CD4-positive, CD25-positive, alpha-beta regulatory T cell (primary cell): ENCODE measurements at regions not wholly inside any gene's neighbourhood (a gene's known extent, or its start where the extent isn't known, plus 50 kb on each side); places are given as distances from the start of the nearest gene placed in this dataset.

Source experiments
- ATAC-seq, 2 donors: fragments of 150-1000 bp; cut with Tn5 transposase; one replicate each; pipeline ENCODE4 v1.10.0; 2021; ENCODE audit warnings: low read depth in 2 of 2, moderate number of reproducible peaks in 2 of 2, moderate library complexity in 1 of 2
- DNase-seq, 3 donors: peaks; one replicate each; pipeline versions ENCODE4 v3.0.0 to v3.0.0-alpha.2; 2012 to 2022; ENCODE audit warnings: mixed read lengths in 1 of 3
- H3K27ac ChIP-seq: one replicate; pipeline ENCODE4 v1.7.0; 2013; ENCODE audit warnings: mild to moderate bottlenecking, low read length; ENCODE audit not compliant: insufficient read depth, poor library complexity, severe bottlenecking
- H3K27me3 ChIP-seq: one replicate; pipeline ENCODE4 v1.7.0; 2013; ENCODE audit warnings: low read length; ENCODE audit not compliant: control insufficient read depth, insufficient read depth
- H3K36me3 ChIP-seq: one replicate; pipeline ENCODE4 v1.7.0; 2013; ENCODE audit warnings: mild to moderate bottlenecking, low read length, moderate library complexity; ENCODE audit not compliant: control insufficient read depth, insufficient read depth
- H3K4me1 ChIP-seq: 2 replicates; pipeline ENCODE4 v1.7.0; 2013; ENCODE audit warnings: mild to moderate bottlenecking, low read length; ENCODE audit not compliant: insufficient read depth, control insufficient read depth, poor library complexity, severe bottlenecking
- H3K4me3 ChIP-seq: one replicate; pipeline ENCODE4 v1.7.0; 2013; ENCODE audit warnings: low read depth, mild to moderate bottlenecking, low read length, moderate library complexity
- H3K9me3 ChIP-seq, 2 experiments: 1 replicate in 1 of 2; 2 replicates in 1 of 2; pipeline ENCODE4 v1.7.0; 2013; ENCODE audit warnings: low read length in 2 of 2, mild to moderate bottlenecking in 1 of 2, moderate library complexity in 1 of 2; ENCODE audit not compliant: control insufficient read depth in 2 of 2
- H3K27ac Mint-ChIP-seq, 3 donors: one replicate each; pipeline ENCODE4 v1.8.0; 2020 to 2022; ENCODE audit warnings: mild to moderate bottlenecking in 3 of 3, mixed read lengths in 3 of 3, moderate library complexity in 2 of 3
- H3K27me3 Mint-ChIP-seq: one replicate; pipeline ENCODE4 v1.8.0; 2022; ENCODE audit warnings: mild to moderate bottlenecking, mixed read lengths
- H3K36me3 Mint-ChIP-seq: one replicate; pipeline ENCODE4 v1.8.0; 2020; ENCODE audit warnings: mixed read lengths
- H3K4me1 Mint-ChIP-seq, 4 donors: one replicate each; pipeline ENCODE4 v1.8.0; 2020 to 2022; ENCODE audit warnings: mixed read lengths in 4 of 4, mild to moderate bottlenecking in 1 of 4
- H3K4me3 Mint-ChIP-seq, 4 donors: one replicate each; pipeline ENCODE4 v1.8.0; 2020 to 2022; ENCODE audit warnings: mild to moderate bottlenecking in 4 of 4, mixed read lengths in 4 of 4, moderate library complexity in 3 of 4
- H3K9me3 Mint-ChIP-seq, 7 donors: one replicate each; pipeline ENCODE4 v1.8.0; 2020 to 2022; ENCODE audit warnings: mixed read lengths in 7 of 7, mild to moderate bottlenecking in 3 of 7, moderate library complexity in 2 of 7

- Histone ChIP-seq H3K27ac (no peak overlapping the region), H3K27me3 (peaks cover 2% of the 10 kb centered on the region), H3K9me3 (no peaks in the 10 kb centered on the region), H3K36me3 (no peaks in the 10 kb centered on the region), H3K4me1 (no peaks in the 10 kb centered on the region), H3K4me3 (no peak overlapping the region)
- H3K36me3 Mint-ChIP-seq: no peaks in the 10 kb centered on the region
- no peak overlapping the region for H3K4me3 Mint-ChIP-seq
- peaks cover 0 to 6% (median 2%) of the 10 kb centered on the region in 7 donors for H3K9me3 Mint-ChIP-seq
- peaks cover 12% of the 10 kb centered on the region for H3K27me3 Mint-ChIP-seq
- no peaks in the 10 kb centered on the region for H3K4me1 Mint-ChIP-seq
- DNase-seq (no peak), ATAC-seq (no peak)
- no peak overlapping the region for H3K27ac Mint-ChIP-seq
These were observed 367.9 kb upstream of the SLC39A10 start for GRCh38 chr2:195289081-195289480.

GRCh38 chr2:195279840-195280427, 377.1 kb upstream of the SLC39A10 start:
- Histone ChIP-seq H3K9me3 (no peaks in the 10 kb centered on the region), H3K36me3 (no peaks in the 10 kb centered on the region), H3K27me3 (no peaks in the 10 kb centered on the region), H3K4me3 (no peak overlapping the region), H3K27ac (no peak overlapping the region), H3K4me1 (no peaks in the 10 kb centered on the region)
- no peak for ATAC-seq
- Mint-ChIP-seq H3K4me3 (no peak overlapping the region), H3K9me3 (peaks cover 0 to 4% (median 0%) of the 10 kb centered on the region in 7 donors), H3K27ac (no peak overlapping the region), H3K36me3 (no peaks in the 10 kb centered on the region), H3K4me1 (no peaks in the 10 kb centered on the region), H3K27me3 (peaks cover 7% of the 10 kb centered on the region)
- DNase-seq: no peak

- no peak overlapping the region for H3K4me3 ChIP-seq
- H3K27me3 ChIP-seq: peaks cover 2% of the 10 kb centered on the region
- DNase-seq (no peak), ATAC-seq (no peak)
- H3K4me1 Mint-ChIP-seq: no peaks in the 10 kb centered on the region
- H3K27ac Mint-ChIP-seq: no peak overlapping the region
- no peaks in the 10 kb centered on the region for H3K9me3 ChIP-seq
- H3K4me1 ChIP-seq: no peaks in the 10 kb centered on the region
- H3K9me3 Mint-ChIP-seq: peaks cover 0 to 3% (median 0%) of the 10 kb centered on the region in 7 donors
- no peaks in the 10 kb centered on the region for H3K36me3 Mint-ChIP-seq
- H3K36me3 ChIP-seq: no peaks in the 10 kb centered on the region
- H3K27me3 Mint-ChIP-seq: peaks cover 5% of the 10 kb centered on the region
- no peak overlapping the region for H3K27ac ChIP-seq
- H3K4me3 Mint-ChIP-seq: no peak overlapping the region
These were observed 386.5 kb upstream of the SLC39A10 start for GRCh38 chr2:195270466-195271039.

GRCh38 chr2:195269220-195269619, 387.8 kb upstream of the SLC39A10 start:
- no peak overlapping the region for H3K4me3 Mint-ChIP-seq
- no peaks in the 10 kb centered on the region for H3K36me3 Mint-ChIP-seq
- Histone ChIP-seq H3K27me3 (peaks cover 1% of the 10 kb centered on the region), H3K4me3 (no peak overlapping the region), H3K36me3 (no peaks in the 10 kb centered on the region), H3K4me1 (no peaks in the 10 kb centered on the region), H3K9me3 (no peaks in the 10 kb centered on the region), H3K27ac (no peak overlapping the region)
- DNase-seq: no peak
- peaks cover 0 to 3% (median 0%) of the 10 kb centered on the region in 7 donors for H3K9me3 Mint-ChIP-seq
- ATAC-seq: no peak
- H3K27ac Mint-ChIP-seq: no peak overlapping the region
- H3K27me3 Mint-ChIP-seq: no peaks in the 10 kb centered on the region
- no peaks in the 10 kb centered on the region for H3K4me1 Mint-ChIP-seq

GRCh38 chr2:195257979-195258378, 399.0 kb upstream of the SLC39A10 start:
- Mint-ChIP-seq H3K4me1 (no peaks in the 10 kb centered on the region), H3K27me3 (no peaks in the 10 kb centered on the region), H3K27ac (no peak overlapping the region), H3K9me3 (peaks cover 0 to 3% (median 1%) of the 10 kb centered on the region in 7 donors), H3K4me3 (no peak overlapping the region), H3K36me3 (no peaks in the 10 kb centered on the region)
- Histone ChIP-seq H3K36me3 (no peaks in the 10 kb centered on the region), H3K9me3 (peaks cover 0 to 7% of the 10 kb centered on the region in 2 experiments), H3K27me3 (no peaks in the 10 kb centered on the region), H3K4me3 (no peak overlapping the region), H3K4me1 (no peaks in the 10 kb centered on the region), H3K27ac (no peak overlapping the region)
- DNase-seq (no peak), ATAC-seq (no peak)

GRCh38 chr2:195252018-195252417, 405.0 kb upstream of the SLC39A10 start:
- Mint-ChIP-seq H3K9me3 (peaks cover 0 to 11% (median 6%) of the 10 kb centered on the region in 7 donors), H3K4me1 (no peaks in the 10 kb centered on the region), H3K4me3 (no peak overlapping the region), H3K27me3 (no peaks in the 10 kb centered on the region), H3K36me3 (no peaks in the 10 kb centered on the region), H3K27ac (no peak overlapping the region)
- H3K27ac ChIP-seq: no peak overlapping the region
- no peak overlapping the region for H3K4me3 ChIP-seq
- H3K4me1 ChIP-seq: no peaks in the 10 kb centered on the region
- DNase-seq (no peak), ATAC-seq (no peak)
- H3K9me3 ChIP-seq: peaks cover 0 to 7% of the 10 kb centered on the region in 2 experiments
- no peaks in the 10 kb centered on the region for H3K36me3 ChIP-seq
- no peaks in the 10 kb centered on the region for H3K27me3 ChIP-seq

GRCh38 chr2:195251214-195251613, 405.8 kb upstream of the SLC39A10 start:
- no peak overlapping the region for H3K27ac Mint-ChIP-seq
- Histone ChIP-seq H3K9me3 (peaks cover 0 to 7% of the 10 kb centered on the region in 2 experiments), H3K4me3 (no peak overlapping the region), H3K4me1 (no peaks in the 10 kb centered on the region), H3K36me3 (no peaks in the 10 kb centered on the region), H3K27me3 (no peaks in the 10 kb centered on the region), H3K27ac (no peak overlapping the region)
- no peaks in the 10 kb centered on the region for H3K27me3 Mint-ChIP-seq
- ATAC-seq: no peak
- H3K4me3 Mint-ChIP-seq: no peak overlapping the region
- no peak for DNase-seq
- no peaks in the 10 kb centered on the region for H3K36me3 Mint-ChIP-seq
- peaks cover 0 to 18% (median 8%) of the 10 kb centered on the region in 7 donors for H3K9me3 Mint-ChIP-seq
- no peaks in the 10 kb centered on the region for H3K4me1 Mint-ChIP-seq

- Mint-ChIP-seq H3K4me3 (no peak overlapping the region), H3K27me3 (no peaks in the 10 kb centered on the region), H3K27ac (no peak overlapping the region), H3K36me3 (no peaks in the 10 kb centered on the region), H3K9me3 (peaks cover 0 to 7% (median 0%) of the 10 kb centered on the region in 7 donors), H3K4me1 (peaks cover 0 to 4% (median 1%) of the 10 kb centered on the region in 4 donors)
- no peak for DNase-seq
- Histone ChIP-seq H3K27me3 (peaks cover 3% of the 10 kb centered on the region), H3K9me3 (peaks cover 0 to 2% of the 10 kb centered on the region in 2 experiments), H3K4me3 (no peak overlapping the region), H3K27ac (no peak overlapping the region), H3K4me1 (no peaks in the 10 kb centered on the region), H3K36me3 (no peaks in the 10 kb centered on the region)
- no peak for ATAC-seq
These were observed 418.2 kb upstream of the SLC39A10 start for GRCh38 chr2:195238826-195239225.
